HPDE6-E6E7 (cell line): ENCODE measurements at regions not wholly inside any gene's neighbourhood (a gene's known extent, or its start where the extent isn't known, plus 50 kb on each side); places are given as distances from the start of the nearest gene placed in this dataset.

ENCODE experiments used
- DNase-seq: peaks from one replicate; pipeline ENCODE4 v3.0.0; 2011; ENCODE audit warnings: missing footprints; ENCODE audit errors: extremely low spot score

DNA sequence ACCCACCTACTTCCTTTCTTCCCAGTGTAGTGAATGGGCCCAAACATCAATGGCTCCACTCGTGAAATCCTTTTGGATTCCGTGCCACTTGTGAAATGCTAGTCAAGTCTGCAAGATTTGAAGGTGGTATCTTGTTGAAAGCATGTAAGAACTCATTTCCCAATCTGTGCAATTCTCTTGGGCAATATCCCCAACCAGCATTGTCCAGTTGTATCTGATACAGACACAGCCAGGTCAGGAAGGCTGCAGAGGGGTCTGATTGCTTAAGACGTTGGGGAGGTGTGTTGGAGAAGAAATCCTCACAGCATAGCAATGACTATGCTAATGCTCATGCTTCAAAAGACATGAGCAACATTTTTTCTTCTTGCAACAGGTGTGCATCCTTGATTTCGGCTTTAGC, 164.8 kb downstream of the VEGFC start:
- no peak for DNase-seq

DNA sequence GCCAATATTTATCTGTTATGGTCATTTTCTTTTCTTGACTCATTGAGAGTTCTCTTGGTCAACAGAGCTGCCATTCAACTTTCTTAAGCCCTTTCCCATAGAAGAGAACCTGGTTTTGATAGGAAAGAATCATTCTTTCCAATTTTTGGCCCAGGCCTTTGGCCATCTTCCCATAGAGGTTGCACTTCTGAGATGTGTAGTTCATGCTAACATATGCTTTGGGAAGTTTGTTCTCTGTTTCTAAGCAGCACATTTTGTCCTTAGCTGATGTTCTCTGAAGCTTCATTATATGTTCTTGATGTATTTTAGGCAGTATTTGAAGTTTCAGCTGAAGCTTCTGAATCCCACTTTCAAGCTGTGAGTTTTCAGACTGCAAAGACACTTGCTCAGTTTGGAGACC, 161.1 kb downstream of the VEGFC start:
- DNase-seq: no peak
